ENCODE measurements at regions not wholly inside any gene's neighbourhood (a gene's known extent, or its start where the extent isn't known, plus 50 kb on each side); places are given as distances from the start of the nearest gene placed in this dataset.

- no peak for TF ChIP-seq CTCF (IDR thresholded peaks at IDR 0.05; ENCODE audit: low read depth, low read length, poor library complexity, severe bottlenecking)
- no peak for TF ChIP-seq EZH2phosphoT487 (IDR thresholded peaks at IDR 0.05; ENCODE audit: borderline replicate concordance, low read length)
Measured at GRCh38 chr9:80020530-80020929, 448.8 kb downstream of the TLE4 start.
